HG03439 (cell line): ENCODE measurements at regions not wholly inside any gene's neighbourhood (a gene's known extent, or its start where the extent isn't known, plus 50 kb on each side); places are given as distances from the start of the nearest gene placed in this dataset.

Experiments used
- ATAC-seq: cut with Tn5 transposase; IDR thresholded peaks from one replicate; pipeline ENCODE4 v1.9.1; 2021; ENCODE audit warnings: mild to moderate bottlenecking, moderate library complexity; ENCODE audit not compliant: unreplicated experiment

GRCh38 chr18:47602273-47602897 is 328.1 kb downstream of the SMAD2 start:
- ATAC-seq, result no peak

- ATAC-seq, result no peak
Observed at GRCh38 chr18:47601581-47602272, 328.7 kb downstream of the SMAD2 start.

- no peak for ATAC-seq
Observed at GRCh38 chr18:47595831-47596501, 334.5 kb downstream of the SMAD2 start.

- ATAC-seq, result no peak
Observed at GRCh38 chr18:47594621-47595086, 335.8 kb downstream of the SMAD2 start.

GRCh38 chr18:47593744-47594472 is 336.6 kb downstream of the SMAD2 start:
- no peak for ATAC-seq

- ATAC-seq, result no peak
Observed at GRCh38 chr18:47591429-47591828, 339.0 kb downstream of the SMAD2 start.

GRCh38 chr18:47587587-47587986 is 336.1 kb upstream of the SKOR2 start:
- ATAC-seq, result no peak

- ATAC-seq, result no peak
Observed at GRCh38 chr18:47586418-47587070, 335.1 kb upstream of the SKOR2 start.

GRCh38 chr18:47585914-47586313 is 334.5 kb upstream of the SKOR2 start:
- no peak for ATAC-seq

- ATAC-seq, result no peak
Observed at GRCh38 chr18:47585136-47585535, 333.7 kb upstream of the SKOR2 start.

GRCh38 chr18:47582093-47582492 is 330.6 kb upstream of the SKOR2 start:
- no peak for ATAC-seq

GRCh38 chr18:47577520-47577919 is 326.1 kb upstream of the SKOR2 start:
- ATAC-seq, result no peak

GRCh38 chr18:47574966-47575365 is 323.5 kb upstream of the SKOR2 start:
- ATAC-seq, result no peak

GRCh38 chr18:47571957-47572356 is 320.5 kb upstream of the SKOR2 start:
- no peak for ATAC-seq

- no peak for ATAC-seq
Observed at GRCh38 chr18:47566809-47567208, 315.3 kb upstream of the SKOR2 start.

- ATAC-seq, result no peak
Observed at GRCh38 chr18:47560723-47561715, 309.6 kb upstream of the SKOR2 start.

- ATAC-seq, result no peak
Observed at GRCh38 chr18:47558110-47558750, 306.8 kb upstream of the SKOR2 start.

GRCh38 chr18:47557160-47557559 is 305.7 kb upstream of the SKOR2 start:
- no peak for ATAC-seq

- no peak for ATAC-seq
Observed at GRCh38 chr18:47552783-47553182, 301.3 kb upstream of the SKOR2 start.
